HL-60 (cell line): ENCODE measurements at regions not wholly inside any gene's neighbourhood (a gene's known extent, or its start where the extent isn't known, plus 50 kb on each side); places are given as distances from the start of the nearest gene placed in this dataset.

Experiments used
- DNase-seq, 2 experiments: peaks; one replicate each; pipeline ENCODE4 v3.0.0-alpha.2; 2010 to 2020; ENCODE audit warnings: low read depth in 1 of 2, low spot score in 1 of 2
- H3K27ac ChIP-seq: fragments of 250-450 bp; sonication (Bioruptor Pico); replicated peaks from 2 replicates; pipeline ENCODE4 v1.5.1; 2020; ENCODE audit warnings: mild to moderate bottlenecking, moderate library complexity
- H3K27me3 ChIP-seq: fragments of 250-450 bp; sonication (Bioruptor Pico); 2 replicates; pipeline ENCODE4 v1.5.1; 2021; ENCODE audit warnings: mild to moderate bottlenecking, moderate library complexity; ENCODE audit not compliant: insufficient read depth, poor library complexity, severe bottlenecking
- H3K4me3 ChIP-seq: replicated peaks from 2 replicates; pipeline ENCODE4 v1.5.1; 2011; ENCODE audit warnings: mild to moderate bottlenecking, control low read depth, low read length; ENCODE audit not compliant: insufficient read depth
- CTCF ChIP-seq: IDR thresholded peaks from one replicate; pipeline ENCODE4 v1.5.1; 2011; ENCODE audit warnings: low read length, control low read depth, inconsistent platforms; ENCODE audit not compliant: insufficient read depth
- GABPA ChIP-seq: IDR thresholded peaks from 2 replicates; pipeline ENCODE4 v1.6.1; 2012; ENCODE audit warnings: low read depth
- POLR2AphosphoS5 ChIP-seq: IDR thresholded peaks from 2 replicates; pipeline ENCODE4 v1.6.1; 2012; ENCODE audit warnings: low read depth
- REST ChIP-seq: IDR thresholded peaks from 2 replicates; pipeline ENCODE4 v1.6.1; 2012; ENCODE audit warnings: low read depth; ENCODE audit not compliant: insufficient replicate concordance
- SPI1 ChIP-seq: IDR thresholded peaks from 2 replicates; pipeline ENCODE4 v1.6.1; 2012; ENCODE audit warnings: low read depth, mild to moderate bottlenecking, borderline replicate concordance

- Histone ChIP-seq H3K27ac (no peak overlapping the region), H3K4me3 (no peak overlapping the region), H3K27me3 (no peaks in the 10 kb centered on the region)
- DNase-seq = no peak
- TF ChIP-seq REST (no peak), POLR2AphosphoS5 (no peak), CTCF (no peak), SPI1 (no peak), GABPA (no peak)
These were observed 663.9 kb downstream of the POM121L12 start for GRCh38 chr7:53699215-53699837.

GRCh38 chr7:53719122-53719521 is 683.7 kb downstream of the POM121L12 start:
- H3K27me3 ChIP-seq = no peaks in the 10 kb centered on the region

More at GRCh38 chr7:53719122-53719521, 683.7 kb downstream of the POM121L12 start:
- no peak for DNase-seq
- H3K4me3 ChIP-seq = no peak overlapping the region
- TF ChIP-seq CTCF (no peak), POLR2AphosphoS5 (no peak), SPI1 (no peak), GABPA (no peak), REST (no peak)
- no peak overlapping the region for H3K27ac ChIP-seq
